Activated CD4-positive, CD25-positive, alpha-beta regulatory T cell treated with anti-CD3 and anti-CD28 coated beads, Interleukin-2, amount 50 U/mL, for 24 hours (primary cell): ENCODE measurements at regions not wholly inside any gene's neighbourhood (a gene's known extent, or its start where the extent isn't known, plus 50 kb on each side); places are given as distances from the start of the nearest gene placed in this dataset.

Source experiments
- ATAC-seq, 2 donors: fragments of 150-1000 bp; cut with Tn5 transposase; one replicate each; pipeline ENCODE4 v1.10.0; 2021; ENCODE audit warnings: mild to moderate bottlenecking in 1 of 2, moderate library complexity in 1 of 2

DNA sequence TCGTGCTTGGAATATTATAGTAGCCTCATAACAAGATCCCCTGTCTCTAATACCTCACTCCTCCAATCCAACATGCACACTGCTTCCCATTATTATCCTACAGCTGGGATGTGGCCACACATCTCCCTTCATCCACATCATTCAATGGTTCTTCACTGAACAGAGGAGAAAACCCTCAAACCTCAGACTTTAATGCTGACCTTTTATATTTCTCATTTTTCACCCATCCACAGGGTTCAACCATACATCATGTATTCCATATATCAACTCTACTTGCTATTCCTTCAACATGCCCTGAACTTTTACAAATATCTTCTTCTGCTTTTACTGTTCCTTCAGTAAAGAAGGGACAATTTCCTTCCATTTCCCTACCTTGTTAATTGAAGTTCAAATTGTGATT is 396.8 kb downstream of the TLE4 start:
- ATAC-seq = no peak

GRCh38 chr9:79962836-79963235 is 391.1 kb downstream of the TLE4 start:
- ATAC-seq = no peak

DNA sequence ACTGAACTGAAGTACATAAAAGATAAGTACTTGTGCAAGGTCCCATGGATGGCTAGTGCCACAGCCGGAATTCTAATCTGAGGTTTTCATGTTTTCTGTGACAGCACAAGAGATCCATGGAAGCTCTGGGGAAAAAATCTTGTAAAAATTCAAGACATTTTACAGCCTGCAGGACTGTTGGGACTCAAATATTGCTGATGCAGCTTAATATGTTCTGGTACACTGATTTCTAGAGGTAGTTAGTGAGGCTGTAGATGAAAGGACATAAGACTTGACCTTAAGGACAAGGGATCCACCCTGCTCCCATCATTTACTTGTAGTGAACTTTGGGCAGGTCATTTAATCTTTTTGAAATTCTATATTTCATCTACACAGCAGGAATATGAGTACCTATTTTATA is 390.4 kb downstream of the TLE4 start:
- ATAC-seq = no peak

DNA sequence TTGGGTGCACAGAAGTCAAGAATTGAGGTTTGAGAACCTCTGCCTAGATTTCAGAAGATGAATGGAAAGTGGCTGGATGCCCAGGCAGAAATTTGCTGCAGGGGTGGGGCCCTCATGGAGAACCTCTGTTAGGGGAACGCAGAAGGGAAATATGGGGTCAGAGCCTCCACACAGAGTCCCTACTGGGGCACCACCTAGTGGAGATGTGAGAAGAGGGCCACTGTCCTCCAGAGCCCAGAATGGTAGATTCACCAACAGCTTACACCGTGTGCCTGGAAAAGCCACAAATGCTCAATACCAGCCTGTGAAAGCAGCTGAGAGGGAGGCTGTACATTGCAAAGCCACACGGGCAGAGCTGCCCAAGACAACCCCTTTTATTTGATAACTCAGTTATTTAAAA is 383.5 kb downstream of the TLE4 start:
- no peak for ATAC-seq

- no peak for ATAC-seq
Observed at GRCh38 chr9:79953908-79954307, 382.1 kb downstream of the TLE4 start.

DNA sequence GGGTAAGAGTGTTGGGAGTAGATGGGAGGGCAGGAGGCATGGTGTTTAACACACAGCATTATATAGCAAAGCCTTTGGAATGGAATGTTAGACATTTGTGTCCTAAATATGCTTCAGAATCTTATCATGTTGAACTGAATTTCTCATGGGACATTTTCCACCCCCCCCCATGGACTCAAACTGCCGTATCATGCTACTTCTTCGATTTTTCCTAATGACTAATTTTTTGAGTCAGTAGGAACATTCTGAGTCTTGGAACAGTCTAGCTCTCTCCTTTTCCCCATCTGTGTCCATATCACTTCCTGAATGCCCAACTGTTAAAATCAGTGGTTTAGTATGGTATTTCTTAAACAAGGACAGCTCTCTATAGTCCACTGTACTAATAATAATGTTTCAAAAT is 380.6 kb downstream of the TLE4 start:
- ATAC-seq = no peak

- ATAC-seq = no peak
Observed at GRCh38 chr9:79946712-79947111, 374.9 kb downstream of the TLE4 start.

GRCh38 chr9:79945495-79945894 is 373.7 kb downstream of the TLE4 start:
- ATAC-seq = no peak

- ATAC-seq = peak in 1 of 2 donors; percentile 38
Observed at GRCh38 chr9:79945016-79945415, 373.3 kb downstream of the TLE4 start.

DNA sequence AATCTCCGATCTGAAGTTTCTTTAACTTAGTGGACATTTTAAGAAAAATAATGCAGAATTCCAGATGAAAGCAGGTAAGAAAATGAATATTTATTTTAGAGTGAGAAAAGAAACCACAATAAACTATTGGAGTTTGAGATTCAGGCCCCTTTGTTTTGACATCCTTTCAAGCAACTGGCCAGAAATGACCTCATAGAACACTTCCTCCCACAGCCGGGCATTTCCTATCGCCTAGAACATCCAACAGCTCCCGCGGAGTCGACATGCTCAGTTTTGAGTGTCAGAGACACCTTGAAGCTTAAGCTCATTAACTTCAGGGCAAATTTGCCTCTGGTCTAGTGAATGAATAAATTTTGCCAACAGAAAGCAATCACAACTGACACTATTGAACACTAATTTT is 369.2 kb downstream of the TLE4 start:
- ATAC-seq = no peak

DNA sequence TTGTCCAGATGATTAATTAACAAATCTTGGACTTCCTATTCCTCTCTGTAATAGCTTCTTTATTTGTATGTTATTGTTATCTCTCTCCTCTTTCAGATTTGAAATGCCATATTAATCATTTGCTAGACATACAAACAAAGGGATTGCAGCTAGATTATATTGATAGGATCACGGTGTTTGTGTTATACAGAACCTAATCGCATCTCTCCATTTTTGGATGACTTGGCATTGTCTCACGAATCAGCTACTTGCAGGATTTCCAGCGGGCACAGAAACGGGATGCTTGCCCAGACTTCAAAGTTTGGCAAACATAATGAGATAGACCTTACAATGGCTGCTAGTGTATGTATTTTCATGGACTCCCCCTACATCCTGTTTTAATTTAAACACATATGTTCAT is 368.1 kb downstream of the TLE4 start:
- no peak for ATAC-seq

- ATAC-seq = no peak
Observed at GRCh38 chr9:79936336-79936735, 364.6 kb downstream of the TLE4 start.

- ATAC-seq = no peak
Observed at GRCh38 chr9:79929285-79929684, 357.5 kb downstream of the TLE4 start.

DNA sequence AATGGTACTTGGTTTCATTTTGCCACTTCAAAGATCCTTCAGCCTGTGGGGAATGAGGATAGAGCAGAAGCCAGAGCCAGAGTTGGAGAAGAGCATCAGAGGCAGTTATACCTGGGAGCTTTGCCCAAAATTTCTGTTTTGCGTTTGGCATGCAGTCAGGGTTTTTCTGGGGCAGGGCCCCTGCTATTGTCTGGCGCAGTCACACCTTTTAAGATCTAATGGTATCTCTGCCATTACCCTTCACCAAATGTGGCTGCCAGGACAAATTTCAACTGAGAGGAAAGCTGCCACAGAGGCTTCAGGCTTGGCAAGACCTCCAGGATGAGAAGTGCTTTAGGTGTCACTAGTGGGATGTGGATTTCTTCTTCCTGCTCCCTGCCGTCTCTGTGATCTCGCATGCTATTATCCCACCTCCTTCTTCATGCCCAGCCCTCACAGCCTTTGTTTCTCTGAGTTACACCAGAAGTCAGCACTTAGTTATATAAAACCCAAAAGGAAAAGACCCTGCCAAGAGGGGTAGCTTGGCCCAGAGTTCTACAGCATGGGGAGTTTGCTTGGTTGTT is 357.0 kb downstream of the TLE4 start:
- no peak for ATAC-seq

DNA sequence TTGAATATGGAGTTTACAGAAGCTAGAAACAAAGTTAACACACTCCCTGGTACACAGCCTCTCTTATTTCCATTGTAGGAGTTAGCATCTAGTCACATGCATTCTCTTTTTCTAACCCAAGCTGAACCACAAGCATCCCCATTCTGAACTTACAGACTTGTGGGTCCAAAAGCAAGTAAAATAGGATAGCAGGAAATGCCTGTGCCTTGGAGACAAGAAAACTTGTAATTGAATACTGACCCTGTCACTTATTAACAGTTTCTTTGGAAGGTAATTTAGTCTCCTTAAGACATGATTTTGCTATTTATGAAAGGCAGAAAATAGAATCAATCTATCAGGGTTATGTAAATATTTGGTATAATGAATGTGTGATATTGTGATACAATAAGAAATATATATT is 353.6 kb downstream of the TLE4 start:
- ATAC-seq = no peak

- ATAC-seq = no peak
Observed at GRCh38 chr9:79924836-79925235, 353.1 kb downstream of the TLE4 start.

DNA sequence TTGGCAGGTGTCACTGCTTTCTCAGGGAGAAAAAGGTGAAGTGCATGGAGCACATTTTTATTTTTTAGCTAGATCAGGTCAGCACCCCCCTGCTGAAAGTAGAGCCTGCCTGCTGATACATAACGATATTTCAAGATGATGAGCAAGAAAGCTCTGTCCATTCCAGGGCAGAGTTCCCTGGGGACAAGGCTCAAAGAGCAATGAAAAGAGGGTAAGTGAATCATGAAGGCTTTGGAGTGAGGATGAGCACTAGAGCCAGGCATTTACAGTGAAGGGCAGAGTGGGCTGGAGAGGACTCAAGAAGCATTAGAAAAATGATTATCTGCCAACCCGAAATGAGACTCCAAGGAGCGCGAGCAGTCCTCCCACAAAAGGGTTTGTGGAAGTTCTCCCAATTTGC is 345.7 kb downstream of the TLE4 start:
- ATAC-seq = no peak

GRCh38 chr9:79913867-79914266 is 342.1 kb downstream of the TLE4 start:
- ATAC-seq = no peak

GRCh38 chr9:79912318-79913070 is 340.7 kb downstream of the TLE4 start:
- no peak for ATAC-seq

GRCh38 chr9:79911724-79912123 is 340.0 kb downstream of the TLE4 start:
- no peak for ATAC-seq

GRCh38 chr9:79902825-79903600 is 331.2 kb downstream of the TLE4 start:
- ATAC-seq = no peak

DNA sequence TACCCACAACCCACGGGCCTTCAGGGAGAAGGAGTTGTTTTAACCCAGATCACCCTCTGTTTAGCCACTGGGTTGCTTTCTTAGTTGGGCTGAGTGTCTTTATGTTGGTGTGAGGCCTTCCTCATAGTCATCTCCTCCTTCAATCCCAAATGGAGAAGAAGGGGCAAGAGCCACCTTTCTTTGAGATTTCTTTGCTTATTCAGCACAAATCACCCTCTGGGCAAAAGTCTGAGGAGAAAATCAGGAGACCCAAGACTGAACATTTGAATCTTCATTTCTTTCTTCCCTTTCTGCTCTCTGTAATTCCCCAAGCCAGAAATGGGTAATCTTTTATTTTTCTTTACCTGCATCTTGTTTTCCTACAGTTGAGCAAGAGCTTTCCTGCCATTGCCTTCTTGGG is 329.0 kb downstream of the TLE4 start:
- no peak for ATAC-seq

GRCh38 chr9:79896390-79896980 is 324.7 kb downstream of the TLE4 start:
- ATAC-seq = no peak

GRCh38 chr9:79895232-79895631 is 323.5 kb downstream of the TLE4 start:
- no peak for ATAC-seq
